Islet precursor cell (in vitro differentiated cells): ENCODE measurements at regions not wholly inside any gene's neighbourhood (a gene's known extent, or its start where the extent isn't known, plus 50 kb on each side); places are given as distances from the start of the nearest gene placed in this dataset.
A peak's percentile ranks its signal among the peaks of the same experiment; 100 is the strongest.
"Not testable (repeated sequence)": the region's sequence is repeated elsewhere in the genome, so short reads cannot be mapped to it uniquely, and the experiment has no call there.

ENCODE experiments used
- DNase-seq: peaks from one replicate; pipeline ENCODE4 v3.0.0-alpha.2; 2018

- DNase-seq: no peak
Measured at GRCh38 chr4:99763635-99764101, 53.0 kb upstream of the DAPP1 start.

DNA sequence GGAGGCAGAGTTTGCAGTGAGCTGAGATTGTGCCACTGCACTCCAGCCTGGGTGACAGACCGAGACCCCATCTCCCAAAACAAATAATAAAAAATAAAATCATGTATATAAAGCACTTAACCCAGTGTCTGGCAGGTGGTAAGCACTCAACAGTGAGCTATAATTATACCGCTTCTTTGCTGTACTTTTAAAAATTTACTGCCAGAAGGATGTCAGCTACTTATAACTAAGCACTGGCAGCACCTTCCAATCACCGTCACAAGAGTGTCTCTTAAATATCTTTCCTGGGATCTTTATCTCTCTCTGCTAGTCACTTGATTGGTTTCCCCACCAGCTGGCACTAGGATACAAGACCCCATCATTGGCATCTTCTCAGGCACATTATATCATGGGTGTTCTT is 53.9 kb upstream of the DAPP1 start:
- no peak for DNase-seq

- DNase-seq: no peak
Measured at GRCh38 chr4:99759988-99760387, 56.6 kb upstream of the DAPP1 start.

- DNase-seq: no peak
Measured at GRCh38 chr4:99759346-99759984, 57.2 kb upstream of the DAPP1 start.

- DNase-seq: no peak
Measured at GRCh38 chr4:99755223-99755944, 61.2 kb upstream of the DAPP1 start.

DNA sequence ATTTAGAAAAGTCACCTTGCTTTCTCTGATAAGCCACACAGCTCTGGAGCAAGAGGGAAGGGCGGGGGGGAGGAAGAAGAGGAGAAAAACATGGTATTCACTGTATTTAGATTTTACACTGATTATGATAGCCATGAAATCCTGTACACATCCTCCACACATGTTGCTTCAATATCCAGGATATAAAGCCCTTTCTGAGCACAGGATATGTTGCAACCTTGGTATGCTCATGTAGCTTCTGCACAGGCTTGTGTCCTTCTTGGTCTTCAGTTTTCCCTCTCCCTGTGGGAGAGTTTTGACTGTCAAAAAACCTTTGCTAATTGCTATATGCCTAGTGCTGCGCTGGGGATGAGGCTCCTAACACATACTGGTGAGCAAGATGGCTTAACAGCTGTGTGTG is 61.9 kb upstream of the DAPP1 start:
- DNase-seq: no peak

DNA sequence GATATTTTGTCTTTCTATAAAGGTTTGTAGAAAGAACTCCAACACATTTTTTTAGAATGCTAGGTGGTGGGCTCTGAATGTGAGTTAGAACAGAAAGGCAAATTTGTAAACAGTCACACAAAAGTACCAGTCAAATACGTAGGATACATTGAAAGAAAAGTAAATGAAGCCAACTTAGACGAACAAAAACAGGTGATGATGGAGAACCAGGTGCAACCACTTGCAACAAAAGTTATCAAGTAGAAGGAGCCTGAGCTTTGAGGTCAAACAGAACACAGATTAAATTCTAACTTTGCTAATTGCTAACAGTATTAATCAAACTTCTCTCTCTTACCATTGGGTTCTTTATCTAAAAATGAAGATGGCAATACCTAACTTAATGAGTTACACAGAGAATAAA is 62.7 kb upstream of the DAPP1 start:
- no peak for DNase-seq

- DNase-seq: no peak
Measured at GRCh38 chr4:99749445-99750391, 66.9 kb upstream of the DAPP1 start.

DNA sequence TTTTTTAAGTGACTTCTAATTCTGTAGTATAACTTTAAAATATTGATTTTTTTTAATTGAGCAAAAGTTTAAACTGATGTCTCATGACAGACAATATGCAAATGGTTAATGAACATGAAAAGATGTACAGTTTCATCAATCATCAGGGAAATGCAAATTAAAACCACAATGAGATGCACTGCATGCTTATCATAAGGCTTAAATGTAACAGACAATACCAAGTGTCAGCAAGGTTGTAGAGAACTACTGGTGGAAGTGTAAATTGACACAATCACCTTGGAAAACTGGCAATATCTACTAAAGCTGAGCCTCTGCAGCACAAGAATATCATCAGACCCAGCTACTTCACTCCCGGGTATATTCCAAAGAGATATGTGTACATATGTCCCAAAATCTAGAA is 70.2 kb upstream of the DAPP1 start:
- no peak for DNase-seq

- no peak for DNase-seq
Measured at GRCh38 chr4:99736846-99737245, 79.2 kb upstream of the C4orf54 start.

DNA sequence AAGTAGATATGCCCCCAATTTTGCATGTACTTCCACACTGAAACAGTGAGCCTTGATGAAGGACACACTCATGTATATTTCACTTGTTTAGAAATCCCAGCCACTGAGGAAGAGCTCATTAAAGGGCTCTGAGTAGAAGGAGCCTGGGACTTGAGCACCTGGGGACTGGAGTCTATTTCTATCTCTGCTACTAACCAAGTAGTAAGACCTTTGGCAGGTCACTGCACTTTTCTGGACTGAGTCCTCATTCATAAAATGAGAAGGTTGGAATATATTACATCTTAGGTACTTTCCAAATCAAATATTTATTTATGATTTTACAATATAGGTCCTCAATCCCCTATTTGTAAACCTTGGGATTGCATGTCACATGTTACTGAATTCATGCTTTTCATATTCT is 78.2 kb upstream of the C4orf54 start:
- no peak for DNase-seq

DNA sequence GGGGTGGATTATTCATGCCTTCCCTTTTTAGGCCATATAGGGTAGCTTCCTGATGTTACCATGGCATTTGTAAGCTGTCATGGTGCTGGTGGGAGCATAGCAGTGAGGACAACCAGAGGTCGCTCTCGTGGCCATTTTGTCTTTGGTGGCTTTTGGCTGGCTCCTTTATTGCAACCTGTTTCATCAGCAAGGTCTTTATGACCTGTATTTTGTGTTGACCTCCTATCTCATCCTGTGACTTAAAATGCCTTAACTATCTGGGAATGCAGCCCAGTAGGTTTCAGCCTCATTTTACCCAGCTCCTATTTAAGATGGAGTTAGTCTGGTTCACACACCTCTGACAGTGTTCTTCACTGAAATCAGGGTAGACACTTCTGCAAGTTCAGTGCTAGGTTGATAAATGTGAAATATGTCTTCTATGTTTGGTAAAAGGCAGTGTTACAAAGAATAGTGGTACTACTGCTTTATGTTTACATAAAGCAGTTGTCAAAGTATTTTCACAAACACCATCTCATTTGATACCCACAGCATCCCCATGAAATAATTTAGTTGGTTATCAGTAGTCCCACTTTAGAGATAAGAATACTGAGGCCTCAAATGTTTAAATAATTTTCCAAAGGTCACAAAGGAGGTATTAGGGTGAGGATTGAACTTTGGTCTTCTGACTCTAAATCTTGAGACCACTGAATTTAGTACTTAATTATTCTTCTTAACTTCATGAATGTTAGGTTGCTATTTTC is 77.1 kb upstream of the C4orf54 start:
- no peak for DNase-seq

DNA sequence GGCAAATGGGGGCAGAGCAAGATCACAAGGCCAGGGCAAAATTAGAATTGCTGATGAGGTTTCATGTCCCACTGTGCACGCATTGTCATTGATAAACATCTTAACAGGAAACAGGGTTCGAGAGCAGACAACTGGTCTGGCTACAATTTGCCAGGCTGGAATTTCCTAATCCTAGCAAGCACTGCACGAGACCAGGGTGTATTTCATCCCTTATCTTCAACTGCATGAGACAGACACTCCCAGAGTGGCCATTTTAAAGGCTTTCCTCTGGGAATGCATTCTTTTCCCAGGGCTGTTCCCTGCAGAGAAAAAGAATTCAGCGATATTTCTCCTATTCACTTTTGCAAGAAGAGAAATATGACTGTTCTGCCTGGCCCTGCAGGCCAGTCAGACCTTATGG is 75.8 kb upstream of the C4orf54 start:
- DNase-seq: not testable (repeated sequence)

- no peak for DNase-seq
Measured at GRCh38 chr4:99729186-99729585, 71.6 kb upstream of the C4orf54 start.

DNA sequence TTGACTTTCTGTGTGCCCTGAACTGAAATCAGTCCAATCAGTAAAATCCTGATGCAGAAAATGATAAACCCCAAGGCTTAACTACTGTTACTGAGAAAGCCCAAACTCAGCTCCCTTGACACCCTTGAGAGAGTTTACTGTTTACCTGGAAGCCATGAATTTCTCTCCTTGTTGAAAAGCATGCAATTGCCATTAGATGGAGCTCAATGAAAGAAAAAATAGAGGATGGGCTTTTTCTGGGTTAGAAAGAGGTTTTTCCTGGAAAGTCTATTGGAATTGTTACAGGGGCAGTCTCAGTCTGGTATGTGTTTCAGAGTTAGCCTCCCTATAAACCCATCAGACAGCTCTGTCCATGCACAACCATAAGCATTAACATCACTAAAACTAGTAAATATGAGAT is 66.4 kb upstream of the C4orf54 start:
- DNase-seq: no peak

DNA sequence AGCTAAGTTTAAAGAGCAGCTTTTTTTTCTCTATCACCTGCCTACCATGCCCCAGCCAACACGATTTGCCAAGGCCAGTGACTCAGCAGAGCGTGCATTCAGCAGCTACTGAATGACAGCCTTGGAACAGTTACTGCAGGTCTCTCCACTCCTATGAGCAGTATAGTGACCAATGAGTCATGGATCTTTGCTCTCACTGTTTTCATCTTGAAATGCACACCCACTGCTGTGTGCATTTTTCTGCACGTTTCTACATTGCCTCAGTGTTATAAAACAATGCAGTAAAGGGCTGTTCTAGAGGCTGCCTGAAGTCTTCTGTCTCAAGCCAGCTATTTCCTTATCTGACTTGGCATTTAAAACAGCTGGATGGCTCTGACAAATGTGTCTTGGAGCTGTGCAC is 66.0 kb upstream of the C4orf54 start:
- DNase-seq: peak; percentile 80

DNA sequence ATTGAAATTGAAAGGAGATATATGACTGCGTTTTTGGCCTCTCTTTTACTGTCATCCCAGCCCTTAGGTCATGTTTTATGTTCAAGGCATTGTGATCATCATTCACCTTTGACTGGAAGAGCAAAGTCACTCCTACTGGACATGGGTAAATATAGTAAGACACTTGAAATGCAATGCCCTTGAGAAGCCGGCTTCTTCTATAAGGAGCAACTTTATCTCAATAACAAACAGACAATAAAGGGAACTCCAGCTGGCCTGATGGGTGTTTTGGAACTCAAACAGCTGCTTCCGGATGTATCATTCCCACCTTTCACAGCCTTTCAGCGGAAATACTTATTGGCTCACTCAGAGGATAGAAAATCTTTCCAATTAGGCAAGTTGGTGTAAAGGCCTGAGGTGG is 65.1 kb upstream of the C4orf54 start:
- no peak for DNase-seq

- DNase-seq: no peak
Measured at GRCh38 chr4:99722006-99722405, 64.4 kb upstream of the C4orf54 start.

DNA sequence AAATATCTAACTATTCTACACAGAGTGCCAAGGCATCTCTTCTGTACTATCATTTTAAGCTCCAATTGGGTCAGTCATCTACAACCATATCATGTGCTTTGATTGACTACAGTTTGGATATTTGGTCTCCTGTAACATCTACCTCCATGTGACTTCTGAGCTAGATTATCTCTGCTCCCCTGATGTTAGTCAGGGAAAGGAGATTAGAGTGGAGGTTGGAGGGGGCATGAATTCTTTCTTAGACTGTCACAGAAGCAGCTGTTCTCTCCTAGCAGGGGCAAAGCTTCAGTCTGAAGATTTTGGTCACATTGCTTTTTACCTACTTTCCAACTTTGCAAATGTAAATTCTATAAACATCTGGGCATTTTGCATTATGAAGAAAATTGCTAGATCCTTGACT is 62.6 kb upstream of the C4orf54 start:
- no peak for DNase-seq

GRCh38 chr4:99716996-99717395 is 59.4 kb upstream of the C4orf54 start:
- no peak for DNase-seq

GRCh38 chr4:99715286-99715685 is 57.7 kb upstream of the C4orf54 start:
- no peak for DNase-seq

DNA sequence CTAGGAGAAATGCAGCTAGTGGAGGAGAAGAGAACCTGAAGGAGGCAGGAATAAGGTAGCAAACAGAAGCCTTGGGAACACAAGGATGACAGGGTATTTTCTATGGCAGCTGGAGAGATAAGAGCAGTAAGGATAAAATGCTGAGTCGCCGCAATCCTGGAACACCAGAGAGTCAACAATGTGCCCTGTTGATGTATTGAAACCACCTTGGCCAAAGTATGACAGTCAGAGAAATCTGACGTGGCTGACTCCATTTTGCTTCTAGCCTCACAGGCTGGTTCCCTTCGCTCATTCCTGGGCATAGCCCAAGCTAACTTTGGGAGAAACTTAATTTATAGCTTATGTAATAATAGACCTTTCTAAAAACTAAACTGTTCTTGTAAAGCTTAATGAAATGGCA is 56.6 kb upstream of the C4orf54 start:
- no peak for DNase-seq

DNA sequence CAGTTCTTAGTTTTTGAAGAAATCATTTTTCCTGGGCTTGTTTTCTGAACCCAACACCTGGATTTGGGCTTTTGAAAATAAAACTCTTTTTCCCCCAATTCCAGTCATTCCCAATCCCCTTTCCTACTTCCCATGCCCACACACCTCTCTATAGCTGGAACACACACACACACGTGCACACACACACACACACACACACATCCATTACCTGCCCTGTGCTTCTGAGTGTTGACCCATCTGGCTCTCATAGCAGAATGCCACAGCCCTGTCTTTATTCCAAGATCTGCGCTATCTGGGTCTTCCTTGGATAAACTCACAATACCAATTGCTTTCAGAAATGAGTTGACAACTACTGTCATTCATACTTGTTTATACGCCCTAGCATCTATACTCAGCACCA is 54.9 kb upstream of the C4orf54 start:
- no peak for DNase-seq
